Kidney (tissue), 13 donors: ENCODE measurements at regions not wholly inside any gene's neighbourhood (a gene's known extent, or its start where the extent isn't known, plus 50 kb on each side); places are given as distances from the start of the nearest gene placed in this dataset.

Experiments used
- DNase-seq, 5 donors: peaks; one replicate each; pipeline ENCODE4 v3.0.0-alpha.2; 2013 to 2020
- FAIRE-seq: peaks from 2 replicates; lab custom pipeline; 2012; peaks lifted over from hg19 to GRCh38; lab: Jason Lieb, UNC
- H3K27ac ChIP-seq, 2 donors: one replicate each; pipeline ENCODE4 v1.7.0; 2013; ENCODE audit warnings: low read depth in 2 of 2, low read length in 2 of 2, inconsistent platforms in 1 of 2
- H3K27me3 ChIP-seq: one replicate; pipeline ENCODE4 v1.7.1; 2013; ENCODE audit warnings: low read length, inconsistent platforms; ENCODE audit not compliant: control insufficient read depth, insufficient read depth
- H3K36me3 ChIP-seq, 3 donors: one replicate each; pipeline versions ENCODE4 v1.7.0 to v1.7.1; 2013; ENCODE audit warnings: low read length in 3 of 3, control low read depth in 1 of 3, inconsistent platforms in 1 of 3; ENCODE audit not compliant: insufficient read depth in 3 of 3, control insufficient read depth in 2 of 3
- H3K4me1 ChIP-seq, 3 donors: one replicate each; pipeline versions ENCODE4 v1.7.0 to v1.7.1; 2013; ENCODE audit warnings: low read length in 3 of 3, inconsistent platforms in 1 of 3, low read depth in 1 of 3; ENCODE audit not compliant: control insufficient read depth in 2 of 3, insufficient read depth in 2 of 3
- H3K4me3 ChIP-seq, 3 donors: one replicate each; pipeline versions ENCODE4 v1.7.0 to v1.8.1; 2013; ENCODE audit warnings: low read length in 3 of 3, control low read depth in 1 of 3, inconsistent platforms in 1 of 3
- H3K9ac ChIP-seq, 3 donors: one replicate each; pipeline versions ENCODE4 v1.7.0 to v1.7.1; 2013; ENCODE audit warnings: low read length in 3 of 3, control low read depth in 1 of 3, inconsistent platforms in 1 of 3
- H3K9me3 ChIP-seq, 3 donors: one replicate each; pipeline versions ENCODE4 v1.7.0 to v1.7.1; 2013; ENCODE audit warnings: low read length in 3 of 3, control low read depth in 1 of 3, inconsistent platforms in 1 of 3; ENCODE audit not compliant: control insufficient read depth in 2 of 3, insufficient read depth in 1 of 3
- intact Hi-C: fragments of 100-400 bp; cut with DNase I; formaldehyde crosslinking; loops from one replicate; pipeline ENCODE4 v1.11.1; 2022
- TF ChIP-seq, protein P1 (sequence below): IDR thresholded peaks from 3 replicates; pipeline ENCODE4 v1.5.1; 2012; ENCODE audit warnings: mild to moderate bottlenecking, moderate library complexity, borderline replicate concordance; ENCODE audit not compliant: insufficient read depth; ENCODE audit errors: extremely low read depth
- donor health status: control.
- donor health status: control.
- donor health status: control.
- donor health status: control.
- donor health status: control.
- donor health status: DM: yes; HTN: yes; CAD: no.
- donor health status: Normal renal cell carcinoma (clear cell type).

DNA sequence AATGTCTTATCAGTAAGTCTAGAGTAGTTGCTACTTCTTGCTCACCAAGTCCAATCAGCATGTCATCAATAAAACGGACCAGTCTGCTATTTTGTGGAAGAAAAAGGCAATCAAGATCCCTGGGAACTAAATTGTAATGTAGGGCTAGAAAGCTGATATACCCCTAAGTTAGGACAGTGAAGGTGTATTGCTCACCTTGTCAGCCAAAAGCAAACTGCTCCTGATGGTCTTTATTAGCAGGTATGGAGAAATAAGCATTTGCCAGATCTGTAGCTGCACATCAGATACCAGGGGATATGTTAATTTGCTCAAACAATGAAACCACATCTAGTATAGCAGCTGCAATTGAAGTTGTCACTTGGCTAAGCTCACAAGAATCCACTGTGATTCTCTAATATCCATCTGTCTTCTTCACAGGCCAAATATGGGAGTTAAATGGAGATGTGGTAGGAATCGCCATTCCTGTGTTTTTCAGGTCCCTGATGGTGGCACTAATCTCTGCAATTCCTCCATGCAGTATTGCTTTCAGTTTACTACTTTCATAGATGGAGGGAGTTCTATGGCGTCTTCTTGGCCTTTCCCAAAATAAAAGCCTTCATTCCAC is 75.0 kb downstream of the TMEM237 start:
- no peaks in the 10 kb centered on the region for H3K27me3 ChIP-seq
- H3K9me3 ChIP-seq: no peaks in the 10 kb centered on the region
- intact Hi-C loops: no loop called here
- H3K4me1 ChIP-seq: no peaks in the 10 kb centered on the region
- no peak overlapping the region for H3K4me3 ChIP-seq
- no peaks in the 10 kb centered on the region for H3K36me3 ChIP-seq
- TF ChIP-seq, protein P1, sequence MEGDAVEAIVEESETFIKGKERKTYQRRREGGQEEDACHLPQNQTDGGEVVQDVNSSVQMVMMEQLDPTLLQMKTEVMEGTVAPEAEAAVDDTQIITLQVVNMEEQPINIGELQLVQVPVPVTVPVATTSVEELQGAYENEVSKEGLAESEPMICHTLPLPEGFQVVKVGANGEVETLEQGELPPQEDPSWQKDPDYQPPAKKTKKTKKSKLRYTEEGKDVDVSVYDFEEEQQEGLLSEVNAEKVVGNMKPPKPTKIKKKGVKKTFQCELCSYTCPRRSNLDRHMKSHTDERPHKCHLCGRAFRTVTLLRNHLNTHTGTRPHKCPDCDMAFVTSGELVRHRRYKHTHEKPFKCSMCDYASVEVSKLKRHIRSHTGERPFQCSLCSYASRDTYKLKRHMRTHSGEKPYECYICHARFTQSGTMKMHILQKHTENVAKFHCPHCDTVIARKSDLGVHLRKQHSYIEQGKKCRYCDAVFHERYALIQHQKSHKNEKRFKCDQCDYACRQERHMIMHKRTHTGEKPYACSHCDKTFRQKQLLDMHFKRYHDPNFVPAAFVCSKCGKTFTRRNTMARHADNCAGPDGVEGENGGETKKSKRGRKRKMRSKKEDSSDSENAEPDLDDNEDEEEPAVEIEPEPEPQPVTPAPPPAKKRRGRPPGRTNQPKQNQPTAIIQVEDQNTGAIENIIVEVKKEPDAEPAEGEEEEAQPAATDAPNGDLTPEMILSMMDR: no peak
- DNase-seq (no peak), FAIRE-seq (no peak)
- no peak overlapping the region for H3K27ac ChIP-seq
- H3K9ac ChIP-seq: no peak overlapping the region

GRCh38 chr2:201559067-201559710 is 84.1 kb downstream of the TMEM237 start:
- TF ChIP-seq, protein P1: no peak
- Histone ChIP-seq H3K27me3 (no peaks in the 10 kb centered on the region), H3K4me3 (no peak overlapping the region), H3K36me3 (no peaks in the 10 kb centered on the region), H3K4me1 (no peaks in the 10 kb centered on the region), H3K9me3 (no peaks in the 10 kb centered on the region), H3K9ac (no peak overlapping the region), H3K27ac (no peak overlapping the region)
- DNase-seq: no peak
- intact Hi-C loops: no loop called here
- no peak for FAIRE-seq

- intact Hi-C loops: no loop called here
- Histone ChIP-seq H3K27me3 (no peaks in the 10 kb centered on the region), H3K9ac (no peak overlapping the region), H3K4me1 (no peaks in the 10 kb centered on the region), H3K36me3 (no peaks in the 10 kb centered on the region), H3K27ac (no peak overlapping the region), H3K9me3 (no peaks in the 10 kb centered on the region), H3K4me3 (no peak overlapping the region)
- DNase-seq (no peak), FAIRE-seq (no peak)
- TF ChIP-seq, protein P1: no peak
Observed at GRCh38 chr2:201558665-201559064, 84.6 kb downstream of the TMEM237 start.
